ENCODE measurements at regions not wholly inside any gene's neighbourhood (a gene's known extent, or its start where the extent isn't known, plus 50 kb on each side); places are given as distances from the start of the nearest gene placed in this dataset.
A peak's percentile ranks its signal among the peaks of the same experiment; 100 is the strongest.

DNA sequence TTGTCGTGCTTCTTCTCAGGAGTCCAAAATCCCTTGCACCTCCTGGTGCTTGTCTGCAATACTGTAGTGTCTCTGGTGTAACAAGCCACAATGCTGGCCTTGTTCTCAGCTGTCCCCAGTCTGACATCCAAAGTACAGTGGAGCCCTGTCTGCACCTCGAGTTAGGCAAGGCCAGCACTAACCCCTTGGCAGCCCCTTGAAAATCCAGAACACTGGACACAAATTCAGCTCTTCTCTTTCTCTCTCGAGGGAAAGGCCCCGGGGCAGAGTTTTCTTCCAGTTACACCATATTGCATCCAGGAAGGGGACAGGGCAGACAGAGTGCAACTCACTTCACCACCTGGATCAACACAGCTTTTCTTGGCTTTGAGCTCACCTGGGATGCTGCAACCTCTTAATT is 91.3 kb upstream of the ATP10A start:
- no peak for DNase-seq

GRCh38 chr15:25950014-25950413 is 86.9 kb upstream of the ATP10A start:
- no peak for DNase-seq

- DNase-seq = peak in 2 of 14 donors; percentile 3 to 67
These were observed 84.5 kb upstream of the ATP10A start for GRCh38 chr15:25947323-25948314.

GRCh38 chr15:25946241-25946805 is 83.2 kb upstream of the ATP10A start:
- no peak for DNase-seq

- DNase-seq = no peak
These were observed 81.3 kb upstream of the ATP10A start for GRCh38 chr15:25944386-25944785.

- no peak for DNase-seq
These were observed 80.7 kb upstream of the ATP10A start for GRCh38 chr15:25943831-25944230.

GRCh38 chr15:25939122-25939521 is 76.0 kb upstream of the ATP10A start:
- DNase-seq = no peak

GRCh38 chr15:25937796-25938195 is 74.7 kb upstream of the ATP10A start:
- DNase-seq = no peak

DNA sequence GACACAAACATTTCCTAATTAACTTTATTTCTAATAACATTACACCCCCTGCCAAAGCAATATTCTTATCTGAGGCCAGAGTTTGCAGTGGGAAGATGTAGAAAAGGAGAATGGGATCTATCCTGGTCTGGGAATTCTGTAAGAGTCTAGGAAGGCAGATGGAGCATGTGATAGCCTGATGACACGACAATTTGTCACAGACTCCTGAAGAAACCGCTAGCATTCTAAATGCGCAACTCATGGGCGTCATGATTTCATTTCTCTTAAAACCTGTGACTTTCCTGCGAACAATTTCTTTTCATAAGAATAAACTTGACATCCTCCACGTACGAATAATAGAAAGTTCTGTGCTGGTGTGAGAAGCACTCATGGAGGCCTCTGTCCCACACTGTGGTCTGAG is 72.9 kb upstream of the ATP10A start:
- no peak for DNase-seq

- DNase-seq = peak in 5 of 14 donors; percentile 1 to 7 (median 2)
These were observed 70.5 kb upstream of the ATP10A start for GRCh38 chr15:25933456-25934158.

- no peak for DNase-seq
These were observed 69.6 kb upstream of the ATP10A start for GRCh38 chr15:25932696-25933095.

- DNase-seq = no peak
These were observed 68.7 kb upstream of the ATP10A start for GRCh38 chr15:25931851-25932250.

DNA sequence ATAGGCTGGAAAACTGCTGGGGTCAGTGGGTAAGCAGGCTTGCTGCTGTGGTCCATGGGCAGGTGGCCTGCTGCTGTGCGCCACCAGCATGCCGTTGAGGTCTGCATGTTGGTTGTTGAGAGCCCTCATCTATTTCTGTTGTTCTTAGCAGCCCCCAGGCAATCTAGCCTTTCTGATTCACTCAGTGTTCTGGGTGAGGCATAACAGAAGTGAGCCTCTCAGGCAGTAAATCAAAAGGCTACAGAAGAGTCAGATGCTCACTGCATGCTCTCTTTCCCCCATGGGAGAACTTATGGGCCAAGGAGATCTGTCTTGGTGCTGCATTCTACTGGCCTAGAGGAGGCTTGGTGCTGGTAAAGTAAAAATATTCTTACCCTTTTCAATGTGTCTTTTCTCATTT is 67.8 kb upstream of the ATP10A start:
- no peak for DNase-seq

Data from C1 segment of cervical spinal cord (tissue), 14 donors.